GM18519 (cell line): ENCODE measurements at regions not wholly inside any gene's neighbourhood (a gene's known extent, or its start where the extent isn't known, plus 50 kb on each side); places are given as distances from the start of the nearest gene placed in this dataset.

Experiments
- ATAC-seq: cut with Tn5 transposase; IDR thresholded peaks from one replicate; pipeline ENCODE4 v1.9.1; 2021; ENCODE audit warnings: mild to moderate bottlenecking, moderate library complexity; ENCODE audit not compliant: unreplicated experiment, low FRiP score

DNA sequence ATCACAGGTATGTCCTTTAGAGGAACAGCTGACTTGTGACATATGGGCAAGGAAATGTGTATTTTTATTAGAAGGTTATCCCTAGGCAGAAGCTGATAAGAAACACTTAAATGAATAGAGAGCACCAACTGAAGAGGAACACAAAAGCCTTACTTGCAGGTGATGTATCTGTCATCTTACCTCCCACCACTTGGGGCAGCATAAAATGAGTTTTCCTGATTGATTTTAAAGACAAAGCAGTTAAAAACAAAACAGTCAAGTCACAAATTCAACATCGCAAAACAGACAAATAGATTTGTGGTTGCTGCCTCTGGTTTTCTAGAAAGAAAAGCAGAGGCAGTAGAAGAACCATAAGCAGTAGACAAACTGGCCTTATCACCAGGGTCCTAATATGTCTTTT is 302.4 kb upstream of the ZNF462 start:
- ATAC-seq = no peak

DNA sequence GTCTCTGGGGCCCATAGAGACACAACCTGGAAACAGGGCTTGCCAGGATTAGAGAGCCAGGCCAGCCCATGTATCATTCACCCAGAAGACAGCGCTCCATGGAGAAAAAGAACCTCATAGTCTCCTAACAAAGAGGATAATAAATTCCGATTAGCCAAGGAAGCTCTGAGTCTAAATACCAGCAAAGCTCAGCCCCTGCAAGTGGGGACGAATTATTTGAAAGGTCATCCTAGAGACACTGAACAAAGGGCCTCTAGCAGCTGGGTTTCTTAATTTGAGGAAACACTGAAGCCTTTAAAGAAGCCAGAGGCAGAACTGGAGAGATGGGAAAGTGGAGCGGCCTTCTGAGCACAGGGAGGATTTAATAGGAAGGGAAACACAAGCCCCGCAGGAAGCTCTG is 287.1 kb upstream of the ZNF462 start:
- ATAC-seq = no peak

DNA sequence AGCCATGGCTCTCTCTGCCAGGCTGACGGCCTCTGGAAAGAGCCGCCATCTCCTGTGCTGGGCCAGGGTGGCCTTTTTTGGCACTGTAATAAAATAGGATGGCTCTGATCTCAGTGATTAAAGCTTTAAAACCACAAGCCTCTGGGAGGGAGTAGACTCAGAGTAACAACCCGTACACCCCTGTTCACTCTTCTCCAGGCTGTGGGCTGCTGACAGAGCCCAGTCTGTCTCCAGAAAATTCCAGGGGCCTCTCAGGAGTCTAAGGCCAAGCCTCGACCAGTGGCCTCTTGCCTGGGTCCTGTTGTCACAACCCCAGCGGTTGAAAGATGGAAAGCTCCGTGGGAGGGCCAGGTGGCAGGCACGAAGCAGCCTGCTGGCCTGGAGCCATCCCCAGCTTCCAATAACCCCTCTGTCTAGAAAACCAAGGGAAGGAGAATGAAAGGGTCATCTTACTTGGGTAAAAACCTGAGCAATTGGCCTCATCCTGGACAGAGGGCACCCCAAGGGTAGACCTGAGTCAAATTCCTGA is 286.7 kb upstream of the ZNF462 start:
- no peak for ATAC-seq

DNA sequence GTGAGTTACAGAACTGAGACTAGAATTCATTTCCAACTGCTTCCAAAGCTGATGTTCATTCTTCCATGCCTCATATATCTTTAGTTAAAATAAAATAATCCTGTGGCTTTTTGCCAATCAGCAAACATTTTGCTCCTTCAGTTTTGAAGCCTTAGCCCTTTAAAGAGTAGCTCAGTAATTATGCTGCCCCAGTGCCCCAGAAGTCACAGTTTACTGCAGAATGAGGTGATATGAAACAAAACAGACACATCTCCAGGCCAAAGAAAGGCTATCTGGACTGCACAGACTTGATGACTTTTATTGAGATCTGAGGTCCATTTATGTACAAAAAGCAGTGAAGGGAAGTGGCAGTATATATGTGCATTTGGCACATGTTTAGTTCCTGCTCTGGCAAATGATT is 285.8 kb upstream of the ZNF462 start:
- no peak for ATAC-seq

DNA sequence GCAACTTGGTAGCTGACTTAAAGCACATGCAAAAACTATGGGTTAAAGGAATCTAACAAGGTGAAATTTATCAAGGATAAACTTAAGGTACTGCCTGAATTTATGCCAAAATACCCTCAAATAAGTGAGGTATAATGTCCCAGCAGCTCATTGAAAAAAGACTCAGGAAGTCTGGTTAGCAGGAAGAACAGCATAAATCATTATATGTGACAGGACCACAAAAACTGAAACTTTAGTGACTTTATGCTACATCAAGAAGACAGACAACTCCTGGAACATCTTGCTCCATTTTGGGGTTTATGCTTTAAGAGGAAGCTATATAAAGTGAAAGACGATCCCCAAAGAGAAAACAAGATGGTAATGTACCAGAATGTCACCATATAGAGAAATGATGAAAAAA is 282.4 kb upstream of the ZNF462 start:
- no peak for ATAC-seq

DNA sequence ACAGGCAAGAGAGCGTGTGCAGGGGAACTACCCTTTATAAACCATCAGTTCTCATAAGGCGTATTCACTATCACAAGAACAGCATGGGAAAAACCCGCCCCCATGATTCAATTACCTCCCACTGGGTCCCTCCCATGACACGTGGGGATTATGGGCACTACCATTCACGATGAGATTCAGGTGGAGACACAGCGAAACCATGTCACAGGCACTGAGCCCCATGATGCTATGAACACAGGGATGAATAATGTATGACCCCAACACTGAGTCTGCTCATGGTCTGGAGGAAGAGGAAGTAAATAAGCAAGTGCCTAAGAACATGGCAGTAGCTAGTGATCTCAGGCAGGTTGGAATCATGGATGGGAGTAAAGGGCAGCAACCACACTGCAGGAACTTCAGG is 281.0 kb upstream of the ZNF462 start:
- no peak for ATAC-seq

DNA sequence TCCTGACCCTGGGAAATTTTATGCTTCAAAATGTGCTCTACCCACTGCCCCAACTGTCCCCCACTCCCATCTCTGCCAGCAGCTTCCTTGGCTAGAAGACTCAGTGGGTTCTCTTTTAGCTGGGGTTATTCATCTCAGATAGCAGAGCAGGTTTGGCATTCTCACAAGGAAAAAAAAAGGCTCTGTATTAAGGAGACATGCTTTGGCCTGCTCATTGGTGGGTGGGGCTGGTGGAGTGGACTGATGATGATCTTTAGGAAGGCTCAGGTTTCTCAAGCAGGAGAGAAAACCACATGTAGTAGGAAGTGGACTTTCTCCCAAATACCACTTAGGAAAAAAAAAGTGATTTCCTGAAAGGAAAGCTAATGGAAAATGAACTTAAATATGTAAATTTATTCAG is 279.2 kb upstream of the ZNF462 start:
- no peak for ATAC-seq

DNA sequence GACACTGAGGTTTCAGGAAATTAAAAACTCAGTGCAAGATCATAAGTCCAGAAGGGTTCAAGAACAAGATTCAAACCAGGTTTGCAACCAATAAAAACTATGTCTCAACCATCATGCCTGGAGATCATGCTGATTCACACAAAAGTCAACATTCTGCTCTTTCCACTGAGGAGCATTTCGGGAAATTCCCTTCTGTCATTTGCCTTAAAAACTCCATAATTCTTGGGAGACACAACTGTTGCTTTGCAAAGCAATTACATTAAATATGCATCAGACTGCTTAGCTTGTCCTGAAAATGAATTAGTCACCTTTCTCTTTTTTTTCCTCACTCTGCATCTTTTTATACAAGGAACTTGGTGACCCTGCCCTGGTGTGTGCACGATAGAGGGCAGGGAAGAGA is 275.9 kb upstream of the ZNF462 start:
- ATAC-seq = no peak

DNA sequence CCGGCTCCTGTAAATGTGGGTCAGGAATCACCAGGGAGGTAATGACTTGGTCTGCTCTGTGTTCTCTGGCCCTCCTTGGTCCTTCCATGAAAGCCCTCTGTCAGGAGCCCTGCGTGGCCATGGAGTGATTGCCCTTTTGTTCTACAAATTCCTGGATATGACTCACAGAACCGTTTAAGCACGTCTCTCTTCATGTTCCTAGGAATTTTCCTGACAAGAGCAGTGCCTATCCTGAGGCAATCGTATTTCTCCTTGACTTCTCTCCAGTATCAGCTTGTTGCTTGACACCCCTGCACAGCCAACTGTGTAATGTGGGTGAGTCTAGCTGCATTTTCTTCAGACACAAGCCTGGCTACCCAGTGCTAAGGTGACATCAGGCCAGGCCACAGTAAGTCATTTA is 274.3 kb upstream of the ZNF462 start:
- ATAC-seq = no peak

DNA sequence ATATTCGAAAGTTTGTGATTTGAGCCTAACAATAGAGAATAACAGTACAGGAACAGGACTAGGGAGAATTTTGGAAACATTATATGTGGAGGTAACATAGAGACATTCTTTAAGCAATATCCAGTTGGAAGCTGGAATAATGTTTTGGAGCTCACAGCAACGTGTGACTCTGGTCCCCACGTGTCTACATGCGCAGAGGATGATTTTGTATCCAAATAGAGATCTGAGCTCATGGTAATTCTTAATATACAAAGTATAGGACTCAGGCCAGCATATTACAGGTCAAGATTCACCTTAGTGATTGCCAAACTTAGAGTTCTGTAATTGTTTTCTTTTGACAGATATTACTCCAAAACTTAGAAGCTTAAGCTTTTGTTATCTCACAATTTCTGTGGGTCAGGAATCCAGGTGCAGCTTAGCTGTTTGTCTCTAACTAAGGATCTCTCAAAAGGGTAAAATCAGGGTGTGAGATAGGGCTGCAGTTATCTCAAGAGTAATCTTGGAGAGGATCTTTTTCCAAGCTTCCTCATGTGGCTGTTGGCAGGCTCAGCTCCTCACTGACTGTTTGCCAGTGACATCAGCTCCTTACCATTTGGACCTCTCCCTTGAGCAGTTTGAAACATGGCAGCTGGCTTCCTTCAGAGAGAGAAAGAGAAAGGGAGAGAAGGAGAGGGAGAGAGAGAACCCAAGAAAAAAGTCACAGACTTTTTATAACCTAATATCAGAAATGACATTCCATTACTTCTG is 272.0 kb upstream of the ZNF462 start:
- ATAC-seq = no peak

DNA sequence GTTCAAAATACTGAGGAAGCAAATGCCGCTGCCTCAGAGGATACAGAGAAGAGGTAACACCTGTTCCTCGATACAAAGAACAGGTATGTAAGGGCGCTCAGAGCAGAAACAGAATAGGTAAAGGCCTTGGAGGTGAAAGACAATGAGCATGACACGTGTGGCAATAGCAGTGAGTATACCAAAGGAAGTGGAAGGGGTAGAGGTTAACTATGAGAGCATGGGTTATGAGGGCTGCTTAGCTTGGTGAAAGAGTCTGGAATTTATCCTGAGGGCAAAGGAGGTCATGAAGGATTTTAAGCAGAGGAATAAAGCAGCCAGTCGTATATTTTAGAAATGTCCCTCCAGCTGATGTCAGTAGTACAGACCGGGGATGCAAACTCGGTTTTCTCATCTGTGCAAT is 269.8 kb upstream of the ZNF462 start:
- ATAC-seq = no peak

DNA sequence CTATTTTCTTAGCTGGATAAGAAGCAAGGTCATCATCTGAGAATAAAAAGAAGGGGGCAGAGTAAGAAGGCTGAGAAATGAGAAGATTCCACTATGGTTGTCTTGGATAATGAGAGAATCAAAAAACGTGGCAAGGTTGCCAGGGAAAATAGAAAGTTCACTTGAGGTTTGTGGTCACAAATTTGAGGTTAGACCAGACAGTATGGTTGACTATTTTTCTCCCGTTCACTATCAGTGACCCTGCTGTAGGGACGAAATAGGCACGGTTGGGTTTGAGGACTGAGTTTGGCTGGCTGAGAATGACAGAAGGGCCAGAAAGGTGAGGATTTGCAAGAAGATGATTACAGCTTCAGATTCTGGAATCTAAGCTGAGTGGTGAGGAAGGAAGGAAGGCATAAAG is 266.0 kb upstream of the ZNF462 start:
- ATAC-seq = no peak

DNA sequence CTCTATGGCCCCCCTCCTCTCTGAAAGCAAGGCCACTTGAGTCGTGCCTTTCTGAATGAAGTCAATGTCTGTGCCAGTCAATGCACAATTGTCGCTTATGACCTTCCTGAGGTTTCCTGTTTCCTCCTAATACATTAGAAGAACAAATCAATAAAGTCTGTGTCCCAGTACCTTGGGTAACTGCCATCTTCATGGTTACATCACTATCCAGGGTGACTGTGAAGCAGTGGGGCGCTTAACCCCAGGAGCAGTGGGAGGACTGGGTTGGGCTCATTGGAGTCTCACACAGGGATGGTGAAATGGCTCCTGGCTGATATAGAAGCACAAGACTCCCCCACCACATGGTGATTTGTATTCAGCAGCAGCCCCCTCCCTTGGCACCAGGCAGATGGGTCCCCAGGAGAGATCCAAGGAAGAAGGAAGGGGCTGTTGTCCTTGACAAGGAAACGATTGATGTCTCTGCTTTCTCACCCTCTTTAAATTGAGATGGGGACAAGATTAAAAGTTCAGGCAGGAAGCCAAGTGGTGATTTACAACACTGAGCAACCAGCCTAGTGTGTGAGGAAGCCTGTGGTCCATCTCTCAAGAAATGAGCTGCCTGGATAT is 261.9 kb upstream of the ZNF462 start:
- ATAC-seq = no peak

DNA sequence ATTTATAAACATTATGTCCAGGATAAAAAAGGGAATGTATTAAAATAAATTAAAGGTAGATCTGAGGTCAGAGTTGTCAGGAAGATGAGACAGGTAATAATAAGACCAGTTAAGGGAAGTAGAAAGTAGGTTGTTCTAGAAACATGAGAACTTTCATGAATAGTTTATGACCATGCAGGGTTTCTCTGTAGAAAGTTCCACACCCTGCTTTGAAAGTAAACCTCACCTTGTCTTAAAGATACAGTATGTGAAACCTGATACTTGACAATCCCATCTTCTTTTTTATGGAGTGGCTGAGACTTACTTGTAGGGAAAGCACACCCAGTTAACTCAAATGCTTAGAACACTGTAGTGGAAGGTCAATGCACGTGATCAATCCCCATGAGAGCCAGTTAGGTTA is 260.6 kb upstream of the ZNF462 start:
- ATAC-seq = no peak

DNA sequence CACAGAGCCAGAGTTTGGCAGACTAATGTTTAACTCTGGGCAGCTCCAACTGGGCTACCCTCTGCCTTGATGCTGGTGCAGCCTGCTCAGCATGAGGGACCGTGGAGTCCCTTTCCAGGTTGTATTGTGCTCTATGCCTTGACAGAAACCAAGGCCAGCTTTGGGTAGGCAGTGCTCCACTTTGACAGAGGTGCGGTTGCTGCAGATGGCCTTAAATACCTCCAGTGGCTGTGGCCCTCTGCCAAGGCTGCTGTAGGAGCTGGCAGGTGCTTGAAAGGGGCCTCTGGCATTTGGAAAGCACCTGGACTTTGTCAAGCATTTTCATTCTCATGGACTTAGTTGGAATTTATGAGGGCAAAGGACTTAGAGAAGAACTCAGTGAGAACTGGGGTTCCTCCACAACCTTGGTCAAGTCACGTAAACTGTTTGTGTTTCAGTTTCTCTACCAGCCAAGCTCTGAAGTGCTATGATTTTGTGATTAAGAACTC is 249.7 kb upstream of the ZNF462 start:
- no peak for ATAC-seq

DNA sequence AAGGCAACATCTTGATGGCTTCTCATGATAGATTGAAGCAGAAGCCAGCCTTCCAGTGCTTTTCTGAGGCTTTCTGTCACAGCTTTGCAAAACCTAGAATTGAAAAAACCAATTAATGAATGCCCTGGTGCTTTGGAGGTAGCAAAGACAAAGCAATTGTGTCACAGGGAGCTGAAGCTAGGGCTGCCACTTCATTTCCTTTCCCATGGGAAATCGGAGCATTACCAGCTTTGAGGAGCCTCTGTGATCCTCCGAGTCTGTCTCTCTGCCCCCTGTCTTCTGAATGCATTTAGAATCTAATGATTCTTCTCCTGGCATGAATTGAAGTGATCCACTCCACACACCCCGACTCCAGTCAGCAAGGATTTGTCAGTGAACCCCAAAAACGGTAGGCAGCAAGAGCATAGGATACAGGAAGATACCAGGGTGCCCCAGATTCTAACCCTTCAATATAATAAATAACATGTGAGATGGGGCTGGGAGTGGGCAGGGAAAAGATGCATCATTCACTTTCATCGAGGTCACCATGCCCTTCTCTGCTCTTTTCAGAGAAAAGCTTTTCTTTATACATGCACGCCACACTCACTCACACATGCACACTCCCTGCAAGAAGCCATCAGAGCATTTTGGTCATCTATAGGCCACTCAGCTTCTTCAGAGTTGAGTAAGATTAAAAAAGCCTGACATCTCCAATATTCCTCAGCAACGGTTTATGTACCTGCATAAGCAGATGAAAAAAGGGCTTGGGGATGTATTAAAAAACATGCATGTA is 247.7 kb upstream of the ZNF462 start:
- ATAC-seq = no peak

DNA sequence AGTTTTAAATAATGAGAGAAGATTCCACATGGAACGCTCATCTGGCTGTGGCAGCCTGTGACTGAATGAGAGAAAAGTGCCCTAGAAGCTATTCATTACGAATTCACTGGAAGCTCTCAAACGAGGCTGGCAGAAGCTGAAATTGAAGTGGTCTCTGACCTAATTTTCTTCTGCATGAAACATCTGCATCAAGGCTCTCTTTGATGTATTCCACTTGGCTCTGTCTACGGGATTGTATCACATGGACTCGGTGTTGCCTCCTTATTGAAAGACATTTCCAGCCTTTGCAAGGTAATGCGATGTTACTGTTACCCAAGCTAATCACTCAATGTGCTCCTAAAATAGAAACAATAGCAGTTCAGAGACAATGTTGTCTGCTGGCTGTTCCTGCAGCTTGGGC is 246.9 kb upstream of the ZNF462 start:
- no peak for ATAC-seq

DNA sequence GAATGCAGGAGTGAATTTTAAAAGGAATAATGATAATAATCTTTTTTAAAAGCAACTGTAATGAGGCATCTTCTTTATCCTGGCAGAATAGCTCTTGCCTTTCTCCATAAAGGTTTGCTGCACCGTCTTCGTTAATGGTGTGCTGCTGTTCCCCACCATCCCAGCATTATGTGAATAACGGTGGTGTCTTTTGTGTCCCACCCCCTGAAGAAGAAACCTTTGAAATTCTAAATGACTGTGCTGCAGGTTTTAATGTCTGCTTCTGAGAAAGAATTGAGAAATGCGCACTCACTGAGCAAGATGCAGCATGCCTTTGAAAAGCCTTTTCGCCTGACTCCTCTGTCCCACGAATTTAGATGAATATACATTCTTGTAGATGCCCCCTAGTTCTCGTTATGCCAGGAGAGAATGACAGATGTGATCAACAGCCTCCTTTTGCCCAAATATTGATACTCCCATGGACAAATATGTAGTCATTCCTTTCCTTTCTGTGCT is 246.1 kb upstream of the ZNF462 start:
- ATAC-seq = no peak

DNA sequence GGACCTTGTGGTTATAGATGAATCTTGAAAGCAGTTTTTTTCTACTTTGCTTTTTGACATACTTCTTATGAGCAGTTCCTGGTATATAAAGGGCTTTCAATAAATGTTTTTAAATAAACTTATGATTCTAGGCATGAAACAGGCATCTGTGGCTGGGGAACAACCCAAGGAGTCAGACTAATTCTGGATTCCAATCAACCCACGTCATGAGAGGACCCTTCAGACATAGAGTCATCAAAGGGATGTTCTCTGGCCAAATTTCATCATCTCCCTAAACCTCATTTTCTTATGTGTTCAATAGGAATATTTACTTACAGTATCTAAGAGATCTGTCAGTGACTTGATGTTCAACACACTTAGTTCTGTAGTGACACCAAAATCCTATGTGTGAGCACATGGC is 243.8 kb upstream of the ZNF462 start:
- no peak for ATAC-seq

DNA sequence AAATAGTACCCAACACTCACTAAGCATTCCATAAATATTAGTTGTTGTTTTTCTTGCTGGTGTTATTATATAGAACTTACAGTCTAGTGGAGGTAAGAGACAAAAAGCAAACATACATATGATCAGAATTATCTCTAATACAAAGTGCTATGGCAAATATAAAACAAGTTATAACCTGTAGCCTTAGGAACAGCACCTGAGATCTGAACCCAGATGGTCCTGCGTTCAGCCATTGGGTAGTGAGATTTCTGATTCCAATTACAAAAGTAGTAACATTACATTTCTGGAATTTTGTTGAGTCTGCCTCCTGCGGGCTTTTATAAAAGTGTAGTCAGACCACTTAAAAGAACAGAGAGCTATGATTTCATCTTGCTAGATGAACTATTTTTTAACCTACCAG is 242.9 kb upstream of the ZNF462 start:
- ATAC-seq = no peak

DNA sequence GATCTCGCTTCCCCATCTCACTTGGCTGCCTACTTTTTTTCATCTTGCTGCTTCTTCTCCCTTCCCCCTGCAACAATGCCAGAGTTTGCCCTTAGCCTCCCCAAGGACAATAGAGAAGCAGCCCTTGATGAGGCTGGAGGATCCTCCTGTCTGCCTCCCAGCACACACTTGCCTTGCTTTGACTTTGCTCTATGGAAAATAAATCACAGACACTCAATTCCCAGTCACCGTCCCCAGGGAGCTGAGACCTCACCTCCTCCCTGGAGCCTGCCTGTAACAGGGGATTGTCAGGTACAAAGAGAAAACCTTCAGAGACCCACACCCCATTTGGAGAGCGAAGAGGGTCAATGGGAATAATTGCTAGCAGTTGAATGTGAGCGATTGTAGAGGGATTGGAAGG is 242.1 kb upstream of the ZNF462 start:
- no peak for ATAC-seq
